ENCODE measurements at regions not wholly inside any gene's neighbourhood (a gene's known extent, or its start where the extent isn't known, plus 50 kb on each side); places are given as distances from the start of the nearest gene placed in this dataset.

DNA sequence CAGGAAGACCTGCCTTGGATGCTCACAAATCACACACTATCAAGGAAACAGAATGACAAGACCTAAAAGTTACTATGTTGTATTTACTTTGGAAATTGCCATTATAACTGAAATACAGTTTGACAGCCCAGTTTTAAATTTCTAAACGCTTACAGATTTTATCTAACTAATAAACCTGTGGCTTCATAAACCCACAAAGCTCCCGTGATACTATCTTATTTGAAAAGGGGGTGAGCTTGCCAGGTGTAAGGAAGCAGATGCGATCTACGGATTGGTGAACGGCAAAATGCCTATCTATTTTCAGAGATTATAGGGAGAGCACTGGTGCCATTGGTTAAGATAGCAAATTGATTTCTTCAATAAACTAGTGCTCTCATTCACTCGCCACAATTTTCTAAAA, 485.5 kb downstream of the BCAT1 start:
- no peak for DNase-seq

DNA sequence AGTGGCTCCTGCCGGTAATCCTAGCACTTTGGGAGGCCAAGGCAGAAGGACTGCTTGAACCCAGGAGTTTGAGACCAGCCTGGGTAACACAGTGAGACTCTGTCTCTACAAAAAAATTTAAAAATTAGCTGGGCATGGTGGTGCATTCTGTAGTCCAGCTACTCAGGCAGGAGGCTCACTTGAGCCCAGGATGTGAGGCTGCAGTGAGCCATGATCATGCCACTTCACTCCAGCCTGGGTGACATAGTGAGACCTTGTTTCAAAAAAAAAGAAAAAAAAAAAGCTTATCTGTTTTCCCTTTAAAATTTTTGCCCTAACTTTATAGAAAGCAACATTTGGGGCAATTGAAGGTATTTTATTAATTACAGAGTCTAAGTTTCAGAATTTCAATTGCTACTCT, 486.0 kb downstream of the BCAT1 start:
- no peak for DNase-seq

DNA sequence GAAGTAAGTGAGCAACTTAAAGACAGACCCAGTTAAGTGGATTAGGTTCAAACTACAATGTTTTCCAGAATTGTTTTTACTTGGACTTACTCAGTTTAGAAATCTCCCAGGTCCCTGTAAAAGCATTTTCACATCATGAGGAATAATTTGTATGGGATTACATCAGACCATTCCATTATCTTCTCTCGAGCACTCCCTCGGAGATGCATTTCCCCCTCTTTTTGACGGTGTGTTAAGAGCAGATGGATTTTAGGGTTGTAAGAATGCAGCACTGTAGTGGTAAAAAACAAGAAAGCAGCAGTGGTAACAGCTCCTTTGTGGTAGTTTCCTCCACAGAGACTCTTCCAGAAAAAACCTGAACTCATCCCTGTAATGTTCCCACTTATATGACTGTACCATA, 488.4 kb downstream of the BCAT1 start:
- no peak for DNase-seq

GRCh38 chr12:24460099-24460498, 488.8 kb downstream of the BCAT1 start:
- no peak for DNase-seq

GRCh38 chr12:24455811-24456210, 493.1 kb downstream of the BCAT1 start:
- DNase-seq = no peak

- DNase-seq = no peak
Measured at GRCh38 chr12:24447678-24448077, 498.2 kb upstream of the SOX5 start.

DNA sequence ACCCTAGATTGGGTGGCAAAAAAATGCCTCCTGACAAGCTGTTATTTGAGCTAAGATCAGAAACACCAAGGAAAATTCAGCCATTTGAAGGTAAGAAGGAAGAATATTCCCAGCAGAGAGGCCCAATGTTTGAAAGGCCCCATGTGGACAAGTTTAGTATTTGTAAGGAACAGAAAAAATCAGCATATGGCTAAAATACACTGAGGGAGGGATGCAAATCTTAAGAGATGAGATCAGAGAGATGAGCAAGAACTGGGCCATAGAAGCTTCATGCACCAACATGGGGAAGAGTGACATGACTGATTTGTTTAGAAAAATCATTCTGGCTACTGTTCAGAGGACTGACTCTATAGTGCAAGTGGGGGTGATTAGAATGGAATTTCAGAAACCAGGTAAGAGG, 496.8 kb upstream of the SOX5 start:
- no peak for DNase-seq

DNA sequence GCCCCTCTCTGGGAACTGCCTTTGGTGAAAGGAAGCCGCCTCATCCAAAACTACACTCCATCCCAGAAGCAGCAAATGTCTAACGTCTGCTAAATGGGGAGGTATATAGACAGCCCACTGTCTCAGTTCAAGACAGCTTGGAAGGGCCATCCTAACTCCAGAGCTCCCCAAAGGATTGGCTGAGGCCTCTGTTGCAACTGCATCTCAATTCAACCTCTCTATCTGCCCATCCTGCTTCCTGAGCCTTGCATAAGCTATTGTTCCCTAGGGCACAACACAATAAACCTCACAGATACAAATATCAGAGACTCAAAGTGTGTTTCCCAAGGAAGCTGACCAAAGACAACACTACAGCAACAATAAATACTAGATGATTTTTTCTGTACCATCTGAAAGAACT, 495.2 kb upstream of the SOX5 start:
- DNase-seq = no peak

GRCh38 chr12:24441458-24441857, 492.0 kb upstream of the SOX5 start:
- no peak for DNase-seq

DNA sequence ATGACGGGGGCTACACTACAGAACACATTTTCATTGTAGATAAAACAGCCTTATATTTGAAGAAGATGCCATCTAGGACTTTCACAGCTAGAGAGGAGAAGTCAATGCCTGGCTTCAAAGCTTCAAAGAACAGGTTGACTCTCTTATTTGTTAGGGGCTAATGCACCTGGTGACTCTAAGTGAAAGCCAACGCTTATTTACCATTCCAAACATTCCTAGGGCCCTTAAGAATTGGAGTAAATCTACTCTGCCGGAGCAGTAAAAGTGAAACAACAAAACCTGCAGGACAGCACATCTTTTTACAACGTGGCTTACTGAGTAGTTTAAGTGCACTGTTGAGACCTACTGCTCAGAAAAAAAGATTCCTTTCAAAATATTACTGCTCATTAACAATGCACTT, 487.2 kb upstream of the SOX5 start:
- DNase-seq = no peak

- no peak for DNase-seq
Measured at GRCh38 chr12:24431872-24432271, 482.4 kb upstream of the SOX5 start.

GRCh38 chr12:24427776-24428175, 478.3 kb upstream of the SOX5 start:
- no peak for DNase-seq

DNA sequence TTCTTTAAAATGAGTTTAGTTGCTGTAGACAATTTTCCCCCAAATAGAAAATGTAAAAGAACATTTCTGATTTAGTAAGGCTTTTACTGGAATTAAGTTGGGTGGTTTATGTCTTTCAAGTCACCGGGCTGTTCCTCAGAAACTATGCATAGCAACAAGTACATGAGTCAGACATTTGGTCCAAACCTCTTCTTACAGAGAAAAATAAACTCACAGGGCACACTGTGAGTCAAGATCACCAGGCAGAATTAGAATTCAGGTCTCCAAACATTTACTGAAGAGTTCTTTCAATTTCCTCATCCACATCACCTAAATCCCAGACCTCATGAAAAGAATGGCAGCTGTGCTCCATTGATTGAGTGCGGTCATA, 476.1 kb upstream of the SOX5 start:
- no peak for DNase-seq

DNA sequence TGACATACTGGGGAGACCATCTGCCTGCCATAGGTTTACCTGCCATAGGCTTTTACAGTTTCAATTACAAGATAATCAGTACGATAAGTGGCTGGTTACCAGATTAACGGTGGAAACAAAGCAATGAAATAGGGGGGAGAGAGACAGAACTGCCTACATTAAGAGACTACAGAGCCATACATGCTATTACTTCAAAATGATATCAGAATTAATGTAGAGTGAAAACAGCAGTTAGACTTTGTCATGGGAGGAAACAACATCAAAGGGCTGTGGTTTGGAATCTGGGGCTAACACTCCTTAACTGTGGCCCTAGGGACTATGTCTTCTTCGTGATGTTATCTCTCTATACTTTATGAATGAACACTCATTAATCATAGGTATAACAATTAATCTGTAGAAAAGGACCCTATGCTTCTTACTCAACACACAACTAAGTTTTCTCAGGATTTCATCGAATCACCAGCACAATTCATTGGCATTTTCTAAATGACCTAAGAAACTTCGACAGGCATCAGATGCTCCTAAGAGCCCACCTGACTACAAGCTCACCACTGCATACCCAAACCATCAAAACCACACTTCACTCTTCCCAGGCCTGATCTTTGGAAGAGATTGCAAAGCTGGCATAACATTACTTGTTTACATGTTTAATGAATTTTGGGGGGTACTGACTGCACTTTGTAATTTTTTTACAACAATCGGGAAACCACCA, 475.6 kb upstream of the SOX5 start:
- DNase-seq = no peak

DNA sequence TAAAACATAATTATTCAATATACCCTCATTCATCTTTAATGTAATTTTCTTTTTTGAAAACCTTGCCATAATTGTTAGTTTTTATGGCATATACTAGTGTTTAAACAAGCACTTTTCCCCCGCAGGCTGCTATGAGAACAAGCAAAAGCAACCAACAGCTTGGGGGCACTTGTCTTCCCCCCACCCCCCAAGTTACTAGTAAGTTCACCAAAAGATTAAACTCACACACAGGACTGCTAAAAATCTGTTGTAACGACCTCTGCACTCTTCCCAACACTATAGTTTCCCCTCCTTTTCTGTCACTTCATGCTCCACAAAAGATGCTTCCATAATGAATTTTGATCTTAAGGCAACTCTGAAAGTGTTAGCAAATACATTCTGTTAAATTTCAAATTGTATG, 474.9 kb upstream of the SOX5 start:
- no peak for DNase-seq

DNA sequence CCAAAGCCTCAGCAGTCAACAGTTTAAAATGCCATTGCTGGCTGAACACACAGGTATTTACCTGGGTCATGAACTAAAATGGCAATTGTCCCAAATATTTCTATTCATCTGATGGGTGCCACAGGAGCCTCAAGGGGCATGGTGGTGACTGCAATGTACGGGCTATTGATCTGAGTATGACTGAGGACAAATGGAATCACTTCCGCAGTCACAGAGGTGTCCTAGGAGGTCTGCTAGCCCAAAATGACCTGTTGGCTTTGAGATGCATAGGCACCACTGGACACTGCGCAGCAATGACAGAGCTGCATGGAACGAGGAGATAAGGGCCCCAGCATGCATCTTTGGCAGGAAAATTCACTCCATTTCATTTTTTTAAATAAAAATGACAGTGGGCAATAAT, 474.1 kb upstream of the SOX5 start:
- DNase-seq = no peak

DNA sequence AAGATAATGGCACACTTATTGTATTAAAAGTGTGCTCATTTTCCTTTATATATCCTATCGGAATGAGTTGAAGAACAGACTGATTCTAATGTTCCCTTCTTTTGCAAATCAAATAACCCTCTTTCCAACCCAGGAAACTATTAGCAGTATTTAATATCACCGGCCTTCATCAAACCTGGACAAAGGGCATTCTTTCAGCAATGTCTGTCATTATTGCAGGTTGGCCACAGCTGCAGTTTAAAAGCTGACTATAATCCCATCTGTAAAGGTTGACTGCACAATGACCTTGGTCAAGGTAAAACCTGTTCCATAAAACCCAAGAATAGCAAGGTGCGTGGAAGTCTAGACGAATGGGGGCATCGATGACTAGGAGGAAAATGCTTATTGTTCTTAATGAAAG, 472.3 kb upstream of the SOX5 start:
- DNase-seq = no peak

GRCh38 chr12:24418157-24418556, 468.7 kb upstream of the SOX5 start:
- DNase-seq = no peak

DNA sequence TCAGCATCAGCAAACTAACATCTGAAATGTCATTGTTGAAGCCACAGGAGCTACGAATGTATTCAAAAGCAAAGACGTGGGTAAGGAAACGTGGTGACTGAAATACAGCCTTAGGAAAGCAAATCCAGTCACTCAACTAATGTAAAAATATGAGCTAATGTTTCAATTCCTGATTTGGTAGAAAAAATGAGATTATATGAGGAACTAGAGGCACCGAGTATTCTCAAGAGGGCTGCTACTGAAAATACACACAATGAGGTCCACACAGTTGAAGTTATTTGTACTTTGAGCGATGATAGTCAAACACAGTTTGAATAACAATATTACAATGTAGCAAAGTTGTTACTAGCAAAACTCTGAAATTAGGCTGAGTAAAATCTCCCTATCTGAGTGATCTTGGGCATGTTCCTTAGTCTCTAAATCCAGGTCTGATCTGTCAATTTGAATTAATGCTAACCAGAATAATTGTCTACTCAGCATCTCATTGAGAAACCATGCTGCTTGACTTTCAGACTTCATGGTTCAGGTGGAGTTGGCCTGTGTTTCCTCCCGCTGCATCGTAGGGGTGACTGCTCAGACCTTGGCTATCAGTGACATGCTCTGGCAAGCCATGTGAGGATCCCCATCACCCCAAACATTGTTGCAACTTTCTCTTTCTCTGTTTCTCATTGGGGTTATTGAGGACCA, 467.1 kb upstream of the SOX5 start:
- no peak for DNase-seq

DNA sequence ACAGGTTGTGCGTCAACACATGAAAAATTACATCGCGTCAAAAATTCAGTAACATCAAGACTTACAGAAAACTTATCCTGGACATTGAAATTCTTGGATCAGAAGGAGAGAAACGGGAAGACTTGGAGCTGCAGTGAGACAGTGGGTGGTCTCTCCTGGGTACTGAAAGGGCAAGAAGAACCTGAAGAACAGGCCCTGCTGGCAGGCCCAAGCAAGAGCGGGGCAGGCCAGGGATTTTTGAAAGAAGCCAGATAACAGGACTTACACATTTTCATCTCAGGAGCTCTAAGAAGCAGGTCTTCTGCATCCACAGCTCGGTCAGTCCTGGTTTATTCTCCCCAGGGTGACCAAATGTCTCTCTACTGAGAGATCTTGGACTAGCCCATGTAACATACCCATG, 466.5 kb upstream of the SOX5 start:
- DNase-seq = no peak

DNA sequence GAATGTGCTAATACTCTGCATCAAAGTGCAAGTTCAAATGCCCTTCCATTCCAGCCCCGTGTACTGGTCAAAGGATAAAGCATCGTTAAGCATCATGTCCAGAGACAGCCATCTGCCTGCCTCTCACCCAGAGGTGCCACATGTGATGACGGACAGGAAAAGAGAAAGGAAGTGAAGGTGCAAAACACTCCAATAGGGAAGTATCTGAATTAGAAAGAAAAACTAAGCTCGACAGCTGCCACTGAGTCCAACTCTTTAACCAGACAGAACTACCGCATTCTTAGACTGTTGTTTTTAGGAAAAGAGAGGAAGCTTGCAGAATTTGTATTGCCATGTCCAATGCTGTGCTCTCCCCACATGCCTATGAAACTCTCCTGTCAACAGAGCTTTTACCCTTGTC, 465.0 kb upstream of the SOX5 start:
- no peak for DNase-seq

DNA sequence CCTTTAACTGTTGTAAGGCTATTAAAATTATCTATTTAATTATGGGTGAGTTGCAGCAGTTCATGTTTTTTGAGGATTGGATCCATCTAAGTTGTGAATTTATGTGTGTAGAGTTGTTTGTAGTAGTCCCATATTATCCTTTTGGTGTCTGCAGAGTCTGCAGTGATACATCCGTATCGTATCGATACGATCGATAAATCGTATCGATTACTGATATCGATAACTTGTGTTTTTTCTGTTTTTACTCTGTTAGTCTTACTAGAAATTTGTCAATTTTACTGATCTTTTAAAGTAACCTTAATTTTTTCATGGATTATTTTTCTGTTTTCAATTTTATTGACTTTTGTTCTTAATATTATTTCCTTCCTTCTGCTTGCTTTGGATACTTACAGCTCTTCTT, 462.5 kb upstream of the SOX5 start:
- DNase-seq = no peak

DNA sequence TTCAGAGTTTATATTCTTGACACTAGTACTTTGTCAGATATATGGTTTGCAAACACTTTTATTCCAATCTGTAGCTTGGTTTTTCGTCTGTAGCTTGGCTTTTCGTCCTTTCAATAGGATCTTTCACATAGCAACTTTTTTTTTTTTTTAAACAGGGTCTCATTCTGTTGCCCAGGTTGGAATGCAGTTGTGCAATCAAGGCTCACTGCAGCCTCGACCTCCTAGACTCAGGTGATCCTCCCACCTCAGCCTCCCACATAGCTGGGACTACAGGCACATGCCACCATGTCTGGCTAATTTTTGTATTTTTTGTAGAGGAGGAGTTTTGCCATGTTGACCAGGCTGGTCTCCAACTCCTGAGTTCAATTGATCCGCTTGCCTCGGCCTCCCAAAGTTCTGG, 460.4 kb upstream of the SOX5 start:
- no peak for DNase-seq

- no peak for DNase-seq
Measured at GRCh38 chr12:24408305-24408704, 458.8 kb upstream of the SOX5 start.

DNA sequence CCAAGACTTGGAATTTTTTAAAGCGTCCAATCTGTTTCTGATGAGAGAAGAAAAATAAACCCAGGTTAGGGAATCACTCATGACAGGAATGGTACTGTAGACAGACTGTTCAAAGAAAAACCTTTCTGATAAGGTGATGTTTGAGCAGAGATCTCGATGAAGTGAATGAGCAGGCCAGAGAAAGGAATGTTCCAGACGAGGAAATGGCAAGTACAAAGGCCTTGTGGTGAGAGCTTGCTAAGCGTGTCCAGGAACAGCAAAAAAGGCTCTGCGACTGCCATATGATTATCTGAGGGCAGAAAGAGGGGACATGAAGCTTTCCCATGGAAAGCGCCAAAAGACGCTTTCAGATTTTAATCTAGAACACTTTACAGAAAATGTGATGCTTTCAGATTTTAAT, 458.4 kb upstream of the SOX5 start:
- DNase-seq = no peak
